ENCODE measurements at regions not wholly inside any gene's neighbourhood (a gene's known extent, or its start where the extent isn't known, plus 50 kb on each side); places are given as distances from the start of the nearest gene placed in this dataset.
"Not testable (repeated sequence)": the region's sequence is repeated elsewhere in the genome, so short reads cannot be mapped to it uniquely, and the experiment has no call there.

DNA sequence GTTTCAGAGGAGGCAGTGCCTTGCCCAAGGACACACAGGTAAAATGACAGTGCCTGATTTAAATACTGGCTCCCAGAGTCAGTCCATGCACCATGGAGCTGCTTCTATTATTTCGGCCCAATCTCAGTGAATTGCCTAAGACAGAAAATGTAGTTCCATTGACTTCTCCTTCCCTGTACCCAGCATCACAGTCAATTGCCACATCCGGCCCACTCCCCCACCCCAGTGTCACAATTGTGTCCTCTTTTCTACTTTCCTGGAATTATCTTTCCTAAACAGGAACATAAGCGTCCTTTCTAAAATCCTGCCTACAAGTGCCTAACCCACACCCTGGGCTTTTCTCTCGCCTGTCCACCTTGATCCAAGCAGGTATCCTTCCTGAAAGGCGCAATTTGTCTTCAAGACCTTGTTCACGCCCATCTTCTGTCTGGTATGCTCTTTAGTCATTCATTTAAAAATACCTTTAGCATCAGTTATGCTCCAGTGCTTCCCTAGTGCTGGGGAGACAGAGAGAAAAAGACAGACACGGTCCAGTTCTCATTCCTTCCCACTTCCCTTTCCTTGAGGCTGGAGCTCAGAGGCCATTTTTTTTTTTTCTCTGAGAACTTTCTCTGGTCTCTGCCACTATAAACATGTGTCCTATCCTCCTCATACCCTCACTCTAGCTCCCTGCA lies 411.4 kb downstream of the LIG4 start:
- Histone ChIP-seq H3K4me3 (ENCODE audit: insufficient read depth, low read depth, low read length) (no peak overlapping the region), H3K36me3 (replicated peaks; ENCODE audit: control insufficient read depth, insufficient read depth, low read length) (no peaks in the 10 kb centered on the region), H3K27me3 (ENCODE audit: control insufficient read depth, insufficient read depth, low read length) (no peaks in the 10 kb centered on the region)
- DNase-seq = no peak

DNA sequence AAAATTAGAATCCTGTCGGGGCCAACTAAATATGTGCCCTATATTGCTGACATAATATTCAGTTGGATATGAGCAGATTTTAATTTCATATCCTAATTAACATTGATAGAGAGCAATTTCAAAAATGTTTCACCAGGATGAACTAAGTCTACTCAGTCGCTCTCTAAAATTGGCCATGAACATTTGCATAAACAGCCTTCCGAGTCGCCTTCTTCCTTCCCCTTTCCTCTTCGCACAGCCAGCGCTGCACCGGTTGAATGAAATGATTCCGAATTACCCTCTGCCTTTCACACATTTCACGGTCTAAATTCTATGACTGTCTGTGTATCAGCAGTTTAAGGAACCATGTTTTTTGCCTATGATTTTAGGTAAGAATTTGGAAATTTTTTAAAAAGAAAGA lies 413.7 kb downstream of the LIG4 start:
- Histone ChIP-seq H3K4me3 (ENCODE audit: insufficient read depth, low read depth, low read length) (no peak overlapping the region), H3K27me3 (ENCODE audit: control insufficient read depth, insufficient read depth, low read length) (no peaks in the 10 kb centered on the region), H3K36me3 (replicated peaks; ENCODE audit: control insufficient read depth, insufficient read depth, low read length) (no peaks in the 10 kb centered on the region)
- DNase-seq = no peak

DNA sequence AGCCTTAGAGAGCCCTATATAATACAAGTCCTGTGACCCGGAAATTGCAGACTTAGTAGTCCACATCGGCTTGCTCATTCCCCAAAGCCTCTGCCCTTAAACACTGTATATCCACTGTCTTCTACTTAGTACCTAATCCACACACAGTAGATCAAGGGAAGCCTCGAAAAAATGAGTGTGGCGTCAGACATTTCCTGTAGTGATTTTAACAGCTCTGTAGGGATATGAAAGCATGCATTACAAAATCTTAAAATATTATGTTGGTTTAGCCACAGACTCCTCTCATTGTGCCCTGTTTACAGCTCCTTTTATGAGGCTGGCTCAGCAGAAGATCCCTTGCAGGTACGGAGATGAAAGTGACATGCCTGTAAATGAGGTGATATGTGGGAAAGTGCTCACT lies 416.3 kb downstream of the LIG4 start:
- no peaks in the 10 kb centered on the region for H3K36me3 ChIP-seq (replicated peaks; ENCODE audit: control insufficient read depth, insufficient read depth, low read length)
- no peak overlapping the region for H3K4me3 ChIP-seq (ENCODE audit: insufficient read depth, low read depth, low read length)
- no peaks in the 10 kb centered on the region for H3K27me3 ChIP-seq (ENCODE audit: control insufficient read depth, insufficient read depth, low read length)
- DNase-seq = no peak

DNA sequence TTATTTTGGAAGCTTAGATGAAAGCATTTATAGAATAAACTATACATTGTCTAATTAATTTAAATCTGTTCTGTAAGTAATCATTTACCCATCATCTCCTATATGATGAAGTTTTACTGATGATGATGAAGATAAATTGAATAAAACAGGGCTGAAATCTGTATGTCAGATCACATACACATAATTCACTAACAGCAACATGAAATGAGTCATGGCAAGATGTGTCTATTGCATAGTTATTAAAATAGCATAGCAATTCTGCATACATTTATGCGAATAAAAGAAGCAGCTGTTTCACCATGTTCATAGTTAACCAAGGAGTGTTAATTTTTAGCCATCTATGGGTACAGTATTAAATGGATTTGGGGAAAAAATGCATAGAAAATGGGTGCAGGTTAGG lies 424.9 kb downstream of the LIG4 start:
- DNase-seq = no peak
- Histone ChIP-seq H3K4me3 (ENCODE audit: insufficient read depth, low read depth, low read length) (no peak overlapping the region), H3K36me3 (replicated peaks; ENCODE audit: control insufficient read depth, insufficient read depth, low read length) (no peaks in the 10 kb centered on the region), H3K27me3 (ENCODE audit: control insufficient read depth, insufficient read depth, low read length) (no peaks in the 10 kb centered on the region)

DNA sequence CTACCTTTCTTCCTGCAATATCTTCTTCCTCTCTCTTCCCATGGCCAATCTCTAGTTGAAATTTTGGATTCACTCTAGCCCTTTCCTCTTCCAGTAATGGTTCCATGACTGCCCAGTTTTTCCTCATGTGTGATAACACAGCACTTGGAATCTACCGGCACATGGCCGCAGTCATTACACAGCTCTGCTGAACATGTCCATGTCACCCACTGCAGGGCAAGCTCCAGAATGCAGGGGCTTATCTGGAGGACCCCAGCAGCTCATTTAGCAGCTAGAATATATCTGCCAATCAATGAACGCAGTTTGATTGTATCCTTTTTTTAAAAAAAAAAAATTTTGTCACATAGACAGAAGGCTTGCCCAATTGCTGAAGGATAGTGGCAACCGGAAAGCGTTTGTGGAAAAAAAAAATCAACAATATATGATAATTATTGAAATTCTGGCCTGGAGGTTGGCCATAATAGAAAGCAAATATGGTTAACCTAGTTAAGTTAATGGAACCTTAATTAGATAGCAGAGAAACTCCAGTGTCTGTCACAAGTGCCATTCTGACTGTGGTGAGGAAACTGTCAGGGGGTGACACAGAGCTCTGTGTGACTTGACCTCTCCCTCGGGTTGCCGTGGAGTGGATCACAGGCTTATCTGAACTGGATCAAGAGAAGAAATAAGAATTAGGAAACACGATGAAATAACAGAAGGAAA lies 426.7 kb downstream of the LIG4 start:
- Histone ChIP-seq H3K36me3 (replicated peaks; ENCODE audit: control insufficient read depth, insufficient read depth, low read length) (no peaks in the 10 kb centered on the region), H3K27me3 (ENCODE audit: control insufficient read depth, insufficient read depth, low read length) (no peaks in the 10 kb centered on the region), H3K4me3 (ENCODE audit: insufficient read depth, low read depth, low read length) (no peak overlapping the region)
- DNase-seq = no peak

DNA sequence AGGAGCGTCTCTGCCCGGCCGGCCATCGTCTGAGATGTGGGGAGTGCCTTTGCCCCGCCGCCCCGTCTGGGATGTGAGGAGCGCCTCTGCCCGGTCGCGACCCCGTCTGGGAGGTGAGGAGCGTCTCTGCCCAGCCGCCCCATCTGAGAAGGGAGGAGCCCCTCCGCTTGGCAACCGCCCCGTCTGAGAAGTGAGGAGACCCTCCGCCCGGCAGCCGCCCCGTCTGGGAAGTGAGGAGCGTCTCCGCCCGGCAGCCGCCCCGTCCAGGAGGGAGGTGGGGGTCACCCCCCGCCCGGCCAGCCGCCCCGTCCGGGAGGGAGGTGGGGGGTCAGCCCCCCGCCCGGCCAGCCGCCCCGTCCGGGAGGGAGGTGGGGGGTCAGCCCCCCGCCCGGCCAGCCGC lies 432.7 kb downstream of the LIG4 start:
- not testable (repeated sequence) for H3K36me3 ChIP-seq (replicated peaks; ENCODE audit: control insufficient read depth, insufficient read depth, low read length); H3K4me3 ChIP-seq (ENCODE audit: insufficient read depth, low read depth, low read length); H3K27me3 ChIP-seq (ENCODE audit: control insufficient read depth, insufficient read depth, low read length); DNase-seq

DNA sequence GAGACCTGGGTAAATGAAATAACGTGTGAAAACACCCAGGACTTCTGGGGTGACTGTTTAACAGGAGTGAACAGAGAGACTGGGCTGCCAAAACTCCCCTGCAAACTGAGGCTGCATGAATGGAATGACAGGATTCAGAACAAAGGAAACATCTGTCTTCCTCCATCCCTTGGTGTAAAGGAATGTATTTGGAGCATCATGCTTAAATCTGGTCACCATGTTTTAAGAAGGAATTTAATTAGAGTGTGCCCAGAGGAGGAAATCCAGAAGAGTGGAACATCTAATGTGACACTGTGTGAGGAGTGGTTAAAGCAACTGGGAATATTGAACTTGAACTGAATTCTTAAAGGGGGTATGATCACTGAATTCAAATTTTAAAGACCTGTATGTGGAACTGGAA lies 437.2 kb downstream of the LIG4 start:
- Histone ChIP-seq H3K4me3 (ENCODE audit: insufficient read depth, low read depth, low read length) (no peak overlapping the region), H3K27me3 (ENCODE audit: control insufficient read depth, insufficient read depth, low read length) (no peaks in the 10 kb centered on the region), H3K36me3 (replicated peaks; ENCODE audit: control insufficient read depth, insufficient read depth, low read length) (no peaks in the 10 kb centered on the region)
- DNase-seq = no peak

DNA sequence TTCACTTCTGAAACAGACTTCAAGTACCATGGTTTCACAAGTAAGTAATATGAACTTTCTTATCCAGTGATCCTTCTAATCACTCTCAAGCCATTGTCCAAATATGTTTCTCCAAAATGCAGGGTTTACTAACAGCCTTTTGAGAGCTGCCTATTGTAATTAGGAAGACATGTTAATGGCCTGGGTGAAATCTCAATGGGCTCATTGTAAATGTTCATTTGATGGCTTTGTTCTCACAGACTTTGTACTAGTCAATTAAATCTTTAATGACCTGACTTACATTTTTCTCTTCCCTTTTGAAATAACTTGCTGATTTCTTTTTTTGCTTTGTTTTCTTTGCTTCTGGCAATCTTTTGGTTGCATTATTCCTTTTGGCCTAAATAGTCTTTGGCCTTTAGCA lies 444.8 kb downstream of the LIG4 start:
- H3K27me3 ChIP-seq (ENCODE audit: control insufficient read depth, insufficient read depth, low read length) = no peaks in the 10 kb centered on the region
- H3K36me3 ChIP-seq (replicated peaks; ENCODE audit: control insufficient read depth, insufficient read depth, low read length) = no peaks in the 10 kb centered on the region
- no peak overlapping the region for H3K4me3 ChIP-seq (ENCODE audit: insufficient read depth, low read depth, low read length)
- DNase-seq = no peak

DNA sequence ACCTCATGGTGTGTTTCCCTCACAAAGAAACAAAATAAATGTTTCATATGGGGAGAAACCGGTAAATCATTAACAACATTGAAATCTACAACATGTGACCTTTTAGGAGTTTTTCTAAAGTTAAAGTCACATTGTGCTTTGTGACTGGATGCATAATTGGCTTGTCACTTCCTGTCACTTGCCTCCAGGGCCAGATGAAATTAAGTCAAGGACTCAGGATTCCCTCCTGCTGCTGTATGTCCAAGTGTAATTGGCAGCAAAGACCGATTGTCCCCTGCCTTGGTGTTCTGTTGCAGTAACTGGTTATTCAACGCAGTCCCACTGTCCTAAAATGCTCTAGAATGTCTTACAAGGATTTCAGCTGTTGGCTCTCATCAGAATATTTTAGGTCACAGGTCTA lies 448.2 kb downstream of the LIG4 start:
- no peak for DNase-seq

DNA sequence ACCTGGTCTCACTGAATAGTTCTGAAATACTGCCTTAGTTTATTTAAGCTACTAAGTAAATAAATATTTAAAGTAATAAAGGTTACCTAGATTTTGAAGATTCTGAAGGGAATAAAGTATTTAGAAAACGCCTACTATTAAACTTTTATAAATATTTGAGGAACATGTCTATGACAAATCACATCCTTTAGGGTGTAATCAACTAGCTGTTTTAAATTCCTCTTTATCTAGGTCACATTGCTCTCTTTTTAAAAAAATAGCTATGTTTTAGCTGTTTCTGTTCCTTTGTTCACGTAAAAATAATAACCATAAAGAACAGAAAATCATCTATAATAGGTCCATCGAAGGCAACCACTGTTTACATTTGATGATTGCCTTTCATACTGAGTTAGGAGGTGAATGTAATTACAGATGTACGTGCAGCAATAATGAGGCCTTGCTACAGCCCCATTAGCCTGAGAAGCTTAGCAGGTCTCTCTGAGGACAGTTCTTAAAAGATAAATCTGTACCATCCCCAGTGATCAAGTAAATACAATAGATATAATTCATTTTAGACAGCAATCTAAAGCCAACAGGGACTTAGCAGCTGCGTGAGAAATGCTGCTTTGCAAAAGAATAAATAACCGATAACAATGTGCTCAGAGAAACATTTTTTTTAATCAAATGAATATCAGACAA lies 449.5 kb downstream of the LIG4 start:
- Histone ChIP-seq H3K36me3 (replicated peaks; ENCODE audit: control insufficient read depth, insufficient read depth, low read length) (no peaks in the 10 kb centered on the region), H3K27me3 (ENCODE audit: control insufficient read depth, insufficient read depth, low read length) (no peaks in the 10 kb centered on the region), H3K4me3 (ENCODE audit: insufficient read depth, low read depth, low read length) (no peak overlapping the region)
- DNase-seq = no peak

More for the DNA sequence above, 448.2 kb downstream of the LIG4 start:
- Histone ChIP-seq H3K36me3 (replicated peaks; ENCODE audit: control insufficient read depth, insufficient read depth, low read length) (no peaks in the 10 kb centered on the region), H3K4me3 (ENCODE audit: insufficient read depth, low read depth, low read length) (no peak overlapping the region), H3K27me3 (ENCODE audit: control insufficient read depth, insufficient read depth, low read length) (no peaks in the 10 kb centered on the region)

DNA sequence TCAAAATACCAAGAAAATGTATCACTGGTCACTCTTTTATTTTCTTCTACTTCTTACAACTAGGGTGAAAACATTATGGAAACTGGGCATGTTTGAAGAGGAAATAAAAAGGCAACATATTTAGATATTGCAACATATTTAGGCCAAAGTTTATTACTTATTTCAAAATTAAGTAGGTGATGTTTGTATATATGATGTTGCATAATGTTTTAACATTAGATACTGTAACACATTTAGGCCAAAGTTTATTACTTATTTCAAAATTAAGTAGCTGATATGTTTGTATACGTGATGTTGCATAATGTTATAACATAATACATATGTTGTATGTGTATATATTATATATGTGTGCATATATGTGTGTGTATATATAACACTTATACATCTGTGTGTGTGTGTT lies 451.3 kb downstream of the LIG4 start:
- H3K36me3 ChIP-seq (replicated peaks; ENCODE audit: control insufficient read depth, insufficient read depth, low read length) = no peaks in the 10 kb centered on the region
- DNase-seq = no peak

DNA sequence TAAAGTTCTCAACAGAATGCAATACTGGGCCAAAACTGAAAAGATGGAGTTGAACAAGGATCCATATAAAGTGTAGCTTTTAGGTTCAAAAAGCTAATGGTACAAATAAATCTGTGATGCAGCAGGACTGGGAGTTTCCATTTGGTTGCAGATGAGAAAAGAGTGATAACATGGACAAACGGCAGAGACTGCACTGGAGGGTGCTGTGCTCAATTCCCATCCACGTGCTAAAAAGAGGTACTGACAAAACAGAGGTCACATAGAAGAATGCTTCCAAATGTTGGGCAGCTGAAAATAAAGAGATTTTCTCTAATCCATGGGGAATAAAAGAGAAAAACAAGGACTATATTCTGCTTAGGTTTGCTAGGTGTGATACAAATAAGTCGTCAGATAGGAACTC lies 461.6 kb downstream of the LIG4 start:
- Histone ChIP-seq H3K4me3 (ENCODE audit: insufficient read depth, low read depth, low read length) (no peak overlapping the region), H3K36me3 (replicated peaks; ENCODE audit: control insufficient read depth, insufficient read depth, low read length) (no peaks in the 10 kb centered on the region), H3K27me3 (ENCODE audit: control insufficient read depth, insufficient read depth, low read length) (no peaks in the 10 kb centered on the region)
- no peak for DNase-seq

More for the DNA sequence above, 451.3 kb downstream of the LIG4 start:
- Histone ChIP-seq H3K4me3 (ENCODE audit: insufficient read depth, low read depth, low read length) (no peak overlapping the region), H3K27me3 (ENCODE audit: control insufficient read depth, insufficient read depth, low read length) (no peaks in the 10 kb centered on the region)

DNA sequence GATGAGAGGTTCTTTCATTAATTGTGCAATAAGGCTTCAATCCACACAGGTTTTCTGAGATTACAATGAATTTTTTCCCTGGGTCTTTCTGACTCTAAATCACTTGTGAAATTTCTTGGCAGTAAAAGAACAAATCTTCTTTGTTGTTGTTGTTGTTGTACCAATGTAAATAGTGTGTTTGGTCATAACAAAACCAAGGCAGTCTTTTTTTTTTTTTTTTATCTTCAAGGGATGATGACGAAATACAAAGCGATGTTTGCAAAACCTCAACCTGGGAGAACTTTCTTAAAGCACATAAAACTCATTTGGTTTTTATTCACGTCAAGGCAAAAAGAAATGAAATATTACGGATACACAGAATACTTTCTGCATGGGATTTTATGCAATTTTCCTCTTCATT lies 462.0 kb downstream of the LIG4 start:
- no peak overlapping the region for H3K4me3 ChIP-seq (ENCODE audit: insufficient read depth, low read depth, low read length)
- no peaks in the 10 kb centered on the region for H3K27me3 ChIP-seq (ENCODE audit: control insufficient read depth, insufficient read depth, low read length)
- DNase-seq = no peak
- H3K36me3 ChIP-seq (replicated peaks; ENCODE audit: control insufficient read depth, insufficient read depth, low read length) = no peaks in the 10 kb centered on the region

DNA sequence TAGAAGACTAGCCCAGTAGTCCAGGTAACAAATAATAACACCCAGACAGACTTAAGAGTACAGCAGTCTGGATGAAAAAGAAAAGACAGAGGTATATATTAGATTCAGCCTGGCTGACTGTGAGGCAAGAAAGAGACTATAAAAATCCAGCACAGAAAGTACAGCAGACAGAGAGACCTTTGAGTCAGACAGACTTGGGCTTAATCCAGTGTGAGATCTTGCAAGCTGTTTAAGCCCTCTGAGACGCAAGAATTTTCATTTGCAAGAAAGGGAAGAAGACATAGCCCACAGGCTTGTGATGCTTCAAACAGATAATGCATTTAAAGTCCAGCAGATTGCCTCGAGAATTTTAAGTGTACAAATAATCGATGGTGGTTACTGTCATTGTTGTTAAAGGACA lies 471.4 kb downstream of the LIG4 start:
- Histone ChIP-seq H3K4me3 (ENCODE audit: insufficient read depth, low read depth, low read length) (no peak overlapping the region), H3K36me3 (replicated peaks; ENCODE audit: control insufficient read depth, insufficient read depth, low read length) (no peaks in the 10 kb centered on the region), H3K27me3 (ENCODE audit: control insufficient read depth, insufficient read depth, low read length) (no peaks in the 10 kb centered on the region)
- DNase-seq = no peak

DNA sequence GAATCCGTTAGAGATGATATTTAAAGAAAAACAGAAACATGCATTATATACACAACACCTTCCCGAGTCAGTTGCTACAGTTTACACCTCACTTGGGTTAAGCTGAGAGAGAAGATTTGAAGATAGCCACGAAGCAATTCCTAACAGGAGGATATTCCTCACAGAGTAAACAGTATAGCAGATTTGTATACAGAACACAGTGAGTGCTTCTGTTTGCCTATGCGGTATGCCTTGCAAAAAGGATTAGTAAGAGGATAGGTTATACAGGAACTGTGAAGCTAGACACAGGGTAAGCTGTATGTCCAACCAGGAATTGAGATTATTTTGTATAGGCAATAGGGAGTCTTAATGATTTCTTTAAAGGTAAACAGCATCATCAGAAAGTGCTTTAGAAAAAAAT lies 471.8 kb downstream of the LIG4 start:
- Histone ChIP-seq H3K4me3 (ENCODE audit: insufficient read depth, low read depth, low read length) (no peak overlapping the region), H3K27me3 (ENCODE audit: control insufficient read depth, insufficient read depth, low read length) (no peaks in the 10 kb centered on the region), H3K36me3 (replicated peaks; ENCODE audit: control insufficient read depth, insufficient read depth, low read length) (no peaks in the 10 kb centered on the region)
- no peak for DNase-seq

Data from H7 (cell line).